WTC11 (cell line): ENCODE measurements at regions not wholly inside any gene's neighbourhood (a gene's known extent, or its start where the extent isn't known, plus 50 kb on each side); places are given as distances from the start of the nearest gene placed in this dataset.

Experiments used
- ATF3 ChIP-seq: sonication (generic); formaldehyde crosslinking; conservative IDR thresholded peaks from 2 replicates; pipeline ENCODE4 v1.8.1; 2022; ENCODE audit warnings: mild to moderate bottlenecking, missing genetic modification reagents
- FOXK1 ChIP-seq: sonication (generic); formaldehyde crosslinking; IDR thresholded peaks from 2 replicates; pipeline ENCODE4 v1.8.0; 2022; ENCODE audit warnings: mild to moderate bottlenecking, moderate library complexity, missing genetic modification reagents
- FOXP4 ChIP-seq: sonication (generic); formaldehyde crosslinking; IDR thresholded peaks from 2 replicates; pipeline ENCODE4 v1.8.0; 2022; ENCODE audit warnings: mild to moderate bottlenecking, missing genetic modification reagents
- JUN ChIP-seq: sonication (generic); formaldehyde crosslinking; IDR thresholded peaks from 2 replicates; pipeline ENCODE4 v1.8.0; 2023; ENCODE audit warnings: mild to moderate bottlenecking, missing genetic modification reagents
- NR1H2 ChIP-seq: sonication (generic); formaldehyde crosslinking; IDR thresholded peaks from 2 replicates; pipeline ENCODE4 v1.9.0; 2021; ENCODE audit warnings: mild to moderate bottlenecking, moderate library complexity, missing genetic modification reagents
- SP1 ChIP-seq: sonication (generic); formaldehyde crosslinking; conservative IDR thresholded peaks from 2 replicates; pipeline ENCODE4 v1.8.1; 2022; ENCODE audit warnings: missing genetic modification reagents
- TCF7 ChIP-seq: sonication (generic); formaldehyde crosslinking; IDR thresholded peaks from 2 replicates; pipeline ENCODE4 v1.8.0; 2022; ENCODE audit warnings: mild to moderate bottlenecking, low read depth, missing genetic modification reagents, moderate library complexity
- USF1 ChIP-seq: sonication (generic); formaldehyde crosslinking; IDR thresholded peaks from 2 replicates; pipeline ENCODE4 v1.8.0; 2022; ENCODE audit warnings: mild to moderate bottlenecking, missing genetic modification reagents
- USF2 ChIP-seq: sonication (generic); formaldehyde crosslinking; IDR thresholded peaks from 2 replicates; pipeline ENCODE4 v1.8.1; 2023; ENCODE audit warnings: mild to moderate bottlenecking, missing genetic modification reagents, moderate library complexity
- ZNF121 ChIP-seq: sonication (generic); formaldehyde crosslinking; IDR thresholded peaks from 2 replicates; pipeline ENCODE4 v1.8.0; 2023; ENCODE audit warnings: missing genetic modification reagents
- TF ChIP-seq, protein P1 (sequence below): sonication (generic); formaldehyde crosslinking; IDR thresholded peaks from 2 replicates; pipeline ENCODE4 v1.8.1; 2023; ENCODE audit warnings: mild to moderate bottlenecking, moderate library complexity, missing genetic modification reagents
- TF ChIP-seq, protein P2 (sequence below): fragments of 200-600 bp; IDR thresholded peaks from 2 replicates; pipeline ENCODE4 v1.8.0; 2022; ENCODE audit warnings: antibody characterized with exemption

- TF ChIP-seq USF2 (CRISPR knock-in tag): no peak
- TF ChIP-seq, protein P1, sequence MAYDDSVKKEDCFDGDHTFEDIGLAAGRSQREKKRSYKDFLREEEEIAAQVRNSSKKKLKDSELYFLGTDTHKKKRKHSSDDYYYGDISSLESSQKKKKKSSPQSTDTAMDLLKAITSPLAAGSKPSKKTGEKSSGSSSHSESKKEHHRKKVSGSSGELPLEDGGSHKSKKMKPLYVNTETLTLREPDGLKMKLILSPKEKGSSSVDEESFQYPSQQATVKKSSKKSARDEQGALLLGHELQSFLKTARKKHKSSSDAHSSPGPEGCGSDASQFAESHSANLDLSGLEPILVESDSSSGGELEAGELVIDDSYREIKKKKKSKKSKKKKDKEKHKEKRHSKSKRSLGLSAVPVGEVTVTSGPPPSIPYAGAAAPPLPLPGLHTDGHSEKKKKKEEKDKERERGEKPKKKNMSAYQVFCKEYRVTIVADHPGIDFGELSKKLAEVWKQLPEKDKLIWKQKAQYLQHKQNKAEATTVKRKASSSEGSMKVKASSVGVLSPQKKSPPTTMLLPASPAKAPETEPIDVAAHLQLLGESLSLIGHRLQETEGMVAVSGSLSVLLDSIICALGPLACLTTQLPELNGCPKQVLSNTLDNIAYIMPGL: no peak
- TF ChIP-seq, protein P2, sequence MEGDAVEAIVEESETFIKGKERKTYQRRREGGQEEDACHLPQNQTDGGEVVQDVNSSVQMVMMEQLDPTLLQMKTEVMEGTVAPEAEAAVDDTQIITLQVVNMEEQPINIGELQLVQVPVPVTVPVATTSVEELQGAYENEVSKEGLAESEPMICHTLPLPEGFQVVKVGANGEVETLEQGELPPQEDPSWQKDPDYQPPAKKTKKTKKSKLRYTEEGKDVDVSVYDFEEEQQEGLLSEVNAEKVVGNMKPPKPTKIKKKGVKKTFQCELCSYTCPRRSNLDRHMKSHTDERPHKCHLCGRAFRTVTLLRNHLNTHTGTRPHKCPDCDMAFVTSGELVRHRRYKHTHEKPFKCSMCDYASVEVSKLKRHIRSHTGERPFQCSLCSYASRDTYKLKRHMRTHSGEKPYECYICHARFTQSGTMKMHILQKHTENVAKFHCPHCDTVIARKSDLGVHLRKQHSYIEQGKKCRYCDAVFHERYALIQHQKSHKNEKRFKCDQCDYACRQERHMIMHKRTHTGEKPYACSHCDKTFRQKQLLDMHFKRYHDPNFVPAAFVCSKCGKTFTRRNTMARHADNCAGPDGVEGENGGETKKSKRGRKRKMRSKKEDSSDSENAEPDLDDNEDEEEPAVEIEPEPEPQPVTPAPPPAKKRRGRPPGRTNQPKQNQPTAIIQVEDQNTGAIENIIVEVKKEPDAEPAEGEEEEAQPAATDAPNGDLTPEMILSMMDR: no peak
- TF ChIP-seq TCF7: no peak
- no peak for TF ChIP-seq FOXP4 (CRISPR knock-in tag)
- no peak for TF ChIP-seq ATF3
- no peak for TF ChIP-seq USF1
- no peak for TF ChIP-seq SP1 (CRISPR knock-in tag)
- TF ChIP-seq ZNF121 (CRISPR knock-in tag): no peak
- no peak for TF ChIP-seq JUN (CRISPR knock-in tag)
- TF ChIP-seq FOXK1 (CRISPR knock-in tag): no peak
- no peak for TF ChIP-seq NR1H2 (CRISPR knock-in tag)
Observed at GRCh38 chr9:29449306-29449705, 1876.0 kb upstream of the C9orf72 start.
